Activated naive CD4-positive, alpha-beta T cell (primary cell): ENCODE measurements at regions not wholly inside any gene's neighbourhood (a gene's known extent, or its start where the extent isn't known, plus 50 kb on each side); places are given as distances from the start of the nearest gene placed in this dataset.
"Not testable (repeated sequence)": the region's sequence is repeated elsewhere in the genome, so short reads cannot be mapped to it uniquely, and the experiment has no call there.

Source experiments
- DNase-seq, 4 experiments: peaks; one replicate each; lab custom pipeline; 2025; lab: John Stamatoyannopoulos, UW

DNA sequence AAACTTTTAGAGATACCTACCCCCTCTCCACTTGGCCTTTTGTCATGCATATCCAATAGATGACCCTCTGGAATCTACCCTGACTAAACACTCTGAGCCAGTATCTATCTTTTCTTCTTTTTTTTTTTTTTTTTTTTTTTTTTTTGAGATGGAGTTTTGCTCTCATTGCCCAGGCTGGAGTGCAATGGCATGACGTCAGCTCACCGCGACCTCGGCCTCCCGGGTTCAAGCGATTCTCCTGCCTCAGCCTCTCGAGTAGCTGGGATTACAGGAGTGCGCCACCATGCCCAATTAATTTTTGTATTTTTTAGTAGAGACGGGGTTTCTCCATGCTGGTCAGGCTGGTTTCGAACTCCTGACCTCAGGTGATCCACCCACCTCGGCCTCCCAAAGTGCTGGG is 50.8 kb upstream of the GRIN2B start:
- not testable (repeated sequence) for DNase-seq

DNA sequence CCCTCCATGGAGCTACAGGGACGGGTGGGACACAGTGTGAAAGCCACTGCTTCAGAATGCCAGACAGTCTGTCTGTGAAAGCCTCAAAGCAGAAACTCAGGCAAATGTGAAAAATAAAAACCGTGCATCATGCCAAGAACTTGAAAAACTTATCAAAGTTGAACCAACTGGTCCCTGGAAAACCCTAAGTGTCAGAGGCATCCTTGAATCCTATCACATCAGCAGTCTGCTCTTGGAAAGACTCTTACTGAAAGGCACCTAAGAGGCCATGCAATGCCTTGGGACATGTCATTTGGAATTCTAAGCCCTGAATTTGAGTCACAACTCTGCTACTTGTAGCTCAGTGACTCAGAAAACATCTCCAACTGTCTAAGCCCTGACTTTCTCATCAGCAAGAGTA is 62.4 kb upstream of the GRIN2B start:
- no peak for DNase-seq

DNA sequence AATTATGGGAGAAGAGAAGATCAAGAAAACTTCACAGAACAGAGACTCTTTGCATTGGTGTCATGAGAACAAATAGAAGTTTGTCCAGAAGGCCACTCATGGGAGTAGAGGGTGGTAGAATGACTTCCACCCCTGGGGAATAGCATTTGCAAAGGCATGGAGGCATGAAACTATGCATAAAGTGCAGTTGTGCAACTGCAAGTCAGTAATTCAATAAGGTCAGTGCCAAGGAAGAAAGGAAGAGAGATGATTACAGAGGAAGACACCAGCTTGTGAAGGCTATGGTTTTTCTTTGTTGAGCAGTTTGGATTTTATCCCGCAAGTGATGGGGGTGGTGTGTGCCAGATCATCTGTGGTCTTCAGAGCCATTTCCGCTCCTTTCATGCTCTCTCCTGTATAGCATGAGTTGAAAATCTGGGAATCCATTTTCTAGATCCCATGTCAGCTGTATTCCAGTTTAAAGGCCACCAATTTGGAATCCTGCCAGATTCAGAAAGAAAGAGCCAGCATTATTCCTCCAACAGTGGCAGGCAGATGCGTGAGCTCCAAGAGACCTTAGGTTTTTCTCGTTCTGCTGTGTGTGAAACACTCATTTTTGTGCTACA is 67.6 kb upstream of the GRIN2B start:
- no peak for DNase-seq

DNA sequence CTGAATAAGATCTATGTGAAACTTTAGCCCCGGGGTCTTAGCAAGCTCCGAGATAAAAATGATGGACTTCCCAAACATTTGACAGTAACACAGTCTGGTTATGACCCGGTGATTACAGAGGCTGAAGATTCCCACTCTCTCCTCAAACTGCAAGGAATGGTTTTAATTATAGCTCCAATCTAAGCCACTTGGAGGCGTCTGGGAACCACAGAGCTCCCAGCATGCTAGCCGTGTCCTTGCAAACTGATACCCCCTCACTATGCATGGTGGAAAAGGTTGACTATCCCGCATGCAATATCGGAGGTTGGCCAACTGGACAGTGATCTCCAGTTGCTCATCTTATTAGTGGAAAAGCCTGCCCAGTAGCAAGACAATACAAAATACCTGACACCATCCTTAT is 76.5 kb upstream of the GRIN2B start:
- no peak for DNase-seq

DNA sequence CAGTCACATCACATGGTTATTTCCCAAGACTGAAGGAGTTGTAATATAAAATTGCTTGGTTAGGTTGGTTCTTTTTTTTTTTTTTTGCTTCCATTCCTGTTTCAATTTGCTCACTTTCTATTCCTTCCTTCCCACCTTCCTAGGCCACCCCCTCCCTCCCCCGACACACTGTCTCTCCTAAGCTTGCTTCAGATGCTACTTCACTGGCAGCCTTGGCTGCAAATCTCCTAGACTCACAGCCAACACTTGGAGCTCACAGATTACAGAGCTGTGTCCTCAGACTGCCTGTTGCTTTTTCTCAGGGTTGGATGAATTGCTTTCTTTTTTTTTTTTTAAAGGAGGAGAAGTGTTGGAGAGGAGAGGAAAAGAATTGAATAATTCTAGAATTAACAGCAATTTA is 77.3 kb upstream of the GRIN2B start:
- DNase-seq = no peak

DNA sequence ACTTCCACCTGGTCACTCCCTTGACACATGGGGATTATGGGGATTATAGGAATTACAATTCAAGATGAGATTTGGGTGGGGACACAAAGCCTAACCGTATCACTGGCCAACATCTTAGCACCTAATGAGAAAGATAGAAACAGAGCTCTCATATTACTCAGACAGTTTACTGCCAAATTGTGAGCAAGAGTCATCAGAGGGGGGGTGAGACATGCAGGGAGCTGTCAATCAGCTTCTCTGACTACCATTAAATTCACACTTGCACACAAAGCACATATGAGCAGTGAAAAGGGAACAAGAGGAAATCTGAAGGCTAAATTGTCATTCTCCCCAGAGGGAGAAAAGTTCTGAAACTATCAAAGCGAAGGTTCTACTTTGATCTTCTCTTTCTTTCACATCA is 78.1 kb upstream of the GRIN2B start:
- DNase-seq = no peak

DNA sequence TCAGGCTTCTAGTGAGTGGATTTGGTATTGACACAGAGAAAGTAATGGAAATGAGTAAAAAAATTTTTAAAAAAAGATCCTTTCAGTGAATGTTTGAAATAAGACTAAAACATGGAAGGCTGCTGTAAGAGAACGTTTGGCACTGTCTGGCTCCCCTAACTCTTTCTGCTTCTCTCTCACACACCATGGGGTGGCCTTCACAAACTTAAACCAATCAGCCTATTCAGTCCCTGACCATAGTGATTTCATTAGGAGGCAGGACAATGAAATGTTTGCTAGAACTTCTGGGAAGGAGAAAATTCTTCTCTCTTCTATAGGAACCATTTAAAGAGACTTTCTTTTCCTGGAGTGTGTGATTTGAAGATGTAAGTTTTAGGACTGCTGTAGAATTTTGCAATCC is 84.2 kb upstream of the GRIN2B start:
- no peak for DNase-seq

DNA sequence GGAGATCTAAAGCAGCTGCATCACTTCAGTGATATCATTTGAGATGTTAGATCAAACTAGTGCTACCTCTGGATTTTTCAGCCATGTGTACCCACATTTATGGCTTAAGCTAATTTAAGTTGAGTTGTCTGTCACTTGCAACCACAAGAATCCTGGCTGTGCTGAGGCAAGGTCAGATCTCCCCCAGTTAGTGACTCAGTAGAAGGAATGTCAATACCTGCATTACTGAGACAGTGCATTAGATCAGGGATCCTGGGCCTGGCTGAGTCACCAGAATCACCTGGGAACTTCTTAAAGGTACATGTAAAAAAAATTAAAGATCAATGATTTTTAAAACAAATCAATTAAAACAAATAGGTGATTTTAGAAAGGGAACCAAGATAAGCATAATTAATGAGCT is 84.6 kb upstream of the GRIN2B start:
- no peak for DNase-seq

DNA sequence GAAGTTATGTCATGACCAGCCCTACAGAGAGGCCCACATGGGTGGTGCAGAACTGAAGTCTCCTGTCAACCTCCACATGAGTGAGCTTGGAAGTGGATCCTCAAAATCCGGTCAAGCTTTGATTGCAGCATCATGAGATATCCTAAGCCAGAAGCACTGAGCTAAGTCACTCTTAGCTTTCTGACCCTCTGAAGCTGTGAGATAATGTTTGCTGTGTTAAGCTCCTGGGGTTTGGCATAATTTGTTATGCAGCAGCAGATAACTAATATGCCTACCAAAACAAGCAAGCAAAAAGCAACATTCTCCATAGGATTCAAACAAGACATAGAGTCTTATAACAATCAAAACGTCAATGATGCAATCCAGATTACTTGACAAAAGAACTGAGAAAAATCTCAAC is 87.6 kb upstream of the GRIN2B start:
- DNase-seq = no peak

DNA sequence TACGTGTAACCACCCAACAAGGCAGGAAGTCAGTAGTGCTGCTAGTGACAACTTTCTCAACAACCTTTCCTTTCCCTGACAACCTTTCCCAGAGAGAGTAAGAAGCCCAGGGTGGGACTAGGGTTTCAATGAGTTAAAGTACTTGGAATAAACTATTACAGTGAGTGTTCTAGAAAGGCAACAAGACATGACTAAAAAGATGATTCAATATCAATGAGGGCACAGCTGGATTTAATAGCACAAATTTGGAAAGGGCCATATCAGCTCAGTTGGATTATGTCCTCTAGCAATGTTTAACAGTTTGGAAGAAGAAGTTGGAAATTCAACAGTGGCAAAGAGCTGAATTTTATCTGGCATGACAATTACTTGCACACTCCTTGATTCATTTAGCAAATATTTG is 90.4 kb upstream of the GRIN2B start:
- no peak for DNase-seq

DNA sequence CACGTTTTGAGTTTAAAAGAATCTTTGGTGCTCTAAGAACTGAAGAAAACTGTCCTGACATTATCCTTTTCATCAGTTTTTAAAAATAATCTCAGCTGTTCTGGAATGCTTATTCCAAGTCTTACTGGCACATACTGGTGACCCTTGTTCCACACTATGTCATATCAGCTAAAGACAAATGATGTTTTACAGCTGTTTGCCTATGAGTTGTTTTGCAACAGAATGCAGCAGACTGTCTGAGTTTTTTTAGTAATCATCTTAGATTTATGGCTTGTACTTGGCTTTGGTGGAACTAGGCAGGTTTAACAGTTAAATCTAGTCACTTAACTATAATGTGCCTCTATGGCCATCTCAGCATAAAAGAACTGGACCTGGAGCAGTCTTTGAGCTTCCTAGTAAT is 91.6 kb upstream of the GRIN2B start:
- DNase-seq = no peak

DNA sequence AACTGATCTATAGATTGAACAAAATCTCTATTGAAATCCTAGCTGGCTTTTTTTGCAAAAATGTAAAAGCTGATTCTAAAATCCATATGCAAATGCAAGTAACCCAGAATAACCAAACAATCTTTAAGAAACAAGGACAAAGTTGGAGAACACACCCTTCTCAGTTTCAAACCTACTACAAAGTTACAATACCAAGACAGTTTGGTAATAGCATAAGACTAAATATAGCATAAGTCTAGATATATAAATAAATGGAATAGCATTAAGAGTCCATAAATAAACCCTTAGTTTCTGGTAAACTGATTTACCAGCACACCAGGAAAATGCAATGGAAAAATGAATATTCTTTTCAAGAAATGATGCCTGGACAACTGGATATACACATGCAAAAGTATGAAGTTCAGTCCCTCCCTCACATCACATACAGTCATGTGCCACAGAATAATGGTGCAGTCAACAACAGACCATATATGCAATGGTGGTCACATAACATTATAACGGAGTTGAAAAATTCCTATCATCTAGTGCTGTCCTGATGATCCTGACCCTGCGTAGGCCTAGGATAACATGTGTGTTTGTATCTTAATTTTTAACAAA is 94.5 kb upstream of the GRIN2B start:
- DNase-seq = no peak

DNA sequence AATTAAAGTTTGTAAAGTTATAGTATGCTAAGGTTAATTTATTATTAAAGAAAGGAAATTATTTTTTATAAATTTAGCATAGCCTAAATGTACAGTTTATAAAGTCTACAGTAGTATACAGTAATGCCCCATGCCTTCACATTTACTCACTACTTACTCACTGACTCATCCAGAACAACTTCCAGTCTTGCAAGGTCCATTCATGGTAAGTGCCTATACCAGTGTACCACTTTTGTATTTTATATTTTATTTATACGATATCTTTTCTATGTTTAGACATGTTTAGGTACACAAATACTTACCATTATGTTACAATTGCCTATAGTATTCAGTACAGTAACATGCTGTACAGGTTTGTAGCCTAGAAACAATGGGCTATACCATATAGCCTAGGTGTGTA is 95.1 kb upstream of the GRIN2B start:
- no peak for DNase-seq

DNA sequence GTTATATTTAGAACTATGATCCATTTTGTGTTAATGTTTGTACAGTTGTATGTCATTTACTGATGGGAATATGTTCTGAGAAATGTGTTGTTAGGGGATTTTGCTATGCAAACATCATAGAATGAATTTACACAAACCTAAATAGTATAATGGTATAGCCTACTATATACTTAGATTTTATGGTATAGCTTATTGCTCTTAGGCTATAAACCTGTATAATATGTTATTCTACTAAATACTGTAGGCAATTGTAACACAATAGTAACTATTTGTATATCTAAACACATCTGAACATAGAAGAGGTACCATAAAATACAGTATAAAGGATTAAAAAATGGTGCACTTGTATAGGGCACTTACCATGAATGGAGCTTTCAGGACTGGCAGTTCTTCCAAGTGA is 105.4 kb upstream of the GRIN2B start:
- no peak for DNase-seq

DNA sequence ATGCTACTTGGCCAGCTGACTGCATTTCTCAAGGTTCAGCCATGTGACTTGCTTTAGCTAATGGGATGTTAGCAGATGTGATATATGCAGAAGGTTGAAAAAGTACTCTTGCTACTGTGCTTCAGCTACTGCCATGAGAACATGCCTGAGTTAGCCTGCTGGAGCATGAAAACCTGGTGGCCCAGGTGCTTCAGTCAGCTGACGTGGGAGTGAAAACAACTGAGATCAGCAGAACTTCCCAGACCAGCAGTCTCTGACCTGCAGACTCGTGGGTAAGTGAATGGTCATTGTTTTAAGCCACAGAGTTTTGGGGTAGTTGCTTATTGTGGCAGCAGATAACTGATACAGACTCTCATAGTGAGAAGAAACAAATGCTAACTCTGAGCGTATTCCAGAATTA is 118.6 kb upstream of the GRIN2B start:
- no peak for DNase-seq

DNA sequence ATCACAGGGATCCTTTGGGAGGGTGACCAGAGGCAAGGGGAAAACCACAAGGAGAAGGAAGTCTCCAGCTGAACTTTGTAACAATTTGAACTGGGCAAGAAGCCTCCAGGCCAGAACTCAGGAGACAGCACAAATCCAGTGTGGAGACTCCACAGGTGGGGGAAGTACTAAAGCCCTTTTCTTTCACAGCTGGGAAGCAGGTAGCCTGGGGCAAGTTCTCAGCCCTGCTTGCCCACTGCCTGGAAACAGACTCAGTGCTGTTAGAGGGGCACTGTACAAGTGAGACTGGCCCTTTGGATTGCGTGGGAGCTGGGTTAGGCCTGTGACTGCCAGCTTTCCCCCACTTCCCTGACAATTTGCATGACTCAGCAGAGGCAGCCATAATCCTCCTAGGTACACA is 120.2 kb upstream of the GRIN2B start:
- not testable (repeated sequence) for DNase-seq

DNA sequence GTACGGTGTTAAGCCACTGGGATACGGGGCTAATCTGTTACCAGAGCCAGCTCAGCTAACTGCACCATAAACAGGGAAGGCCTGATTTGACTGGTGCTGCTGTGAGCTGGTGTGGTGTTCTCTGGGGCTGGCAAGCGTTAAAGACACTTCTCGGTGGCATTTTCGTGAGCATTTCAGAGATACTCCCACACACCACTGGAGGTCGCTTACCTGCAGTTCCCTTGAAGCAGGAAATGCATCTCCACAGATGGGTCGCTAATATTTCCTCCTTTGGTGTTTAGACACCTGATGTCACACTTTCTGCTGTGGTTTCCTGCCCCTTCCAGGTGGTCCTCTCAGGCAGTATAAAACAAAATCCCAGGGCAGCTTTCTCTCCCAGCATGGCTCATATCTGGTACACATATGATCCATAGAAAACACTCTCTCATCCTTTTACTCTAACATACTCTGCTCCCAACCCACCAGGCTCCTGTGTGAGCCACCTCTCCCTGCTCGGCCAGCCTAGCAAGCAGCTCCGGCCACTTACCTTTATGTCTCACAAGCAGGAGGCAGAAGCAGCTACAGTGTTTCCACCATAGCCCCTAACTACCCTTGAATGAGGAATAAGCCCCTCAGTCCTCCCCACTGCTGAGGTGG is 129.9 kb upstream of the GRIN2B start:
- no peak for DNase-seq

DNA sequence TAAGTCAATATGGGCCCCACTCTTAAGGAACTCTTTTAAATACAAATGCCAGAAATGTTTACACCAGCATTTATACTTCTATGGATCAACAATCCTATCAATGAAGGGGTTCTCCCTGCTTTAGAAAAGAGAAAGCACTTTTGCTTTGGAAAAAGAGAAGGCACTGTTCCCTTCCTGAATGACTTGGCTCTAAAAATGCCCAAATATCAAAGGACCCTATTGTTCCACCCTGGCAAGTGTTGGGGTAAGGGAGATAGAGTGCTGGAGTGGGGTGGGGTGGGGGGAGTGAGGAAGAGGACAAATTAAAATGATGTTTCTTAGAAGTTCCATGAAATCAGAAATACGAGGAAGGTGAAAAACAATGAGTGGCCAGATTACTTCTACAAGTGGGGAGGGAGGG is 131.6 kb upstream of the GRIN2B start:
- no peak for DNase-seq

DNA sequence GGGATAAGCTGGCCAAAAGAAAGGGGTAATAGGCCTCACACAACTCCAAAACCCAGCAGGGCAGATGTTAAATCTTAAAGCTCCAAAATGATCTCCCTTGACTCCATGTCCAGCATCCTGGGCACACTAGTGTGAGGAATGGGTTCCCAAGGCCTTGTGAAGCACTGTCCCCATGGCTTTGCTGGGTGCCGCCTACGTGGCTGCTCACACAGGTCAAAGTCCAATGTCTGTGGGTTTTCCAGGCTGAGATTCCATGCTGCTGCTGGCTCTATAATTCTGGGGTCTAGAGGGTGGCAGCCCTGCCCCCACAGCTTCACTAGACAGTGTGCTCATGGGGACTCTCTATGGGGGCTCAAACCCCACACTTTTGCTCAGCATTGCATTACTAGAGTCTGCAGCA is 145.3 kb upstream of the GRIN2B start:
- DNase-seq = no peak

DNA sequence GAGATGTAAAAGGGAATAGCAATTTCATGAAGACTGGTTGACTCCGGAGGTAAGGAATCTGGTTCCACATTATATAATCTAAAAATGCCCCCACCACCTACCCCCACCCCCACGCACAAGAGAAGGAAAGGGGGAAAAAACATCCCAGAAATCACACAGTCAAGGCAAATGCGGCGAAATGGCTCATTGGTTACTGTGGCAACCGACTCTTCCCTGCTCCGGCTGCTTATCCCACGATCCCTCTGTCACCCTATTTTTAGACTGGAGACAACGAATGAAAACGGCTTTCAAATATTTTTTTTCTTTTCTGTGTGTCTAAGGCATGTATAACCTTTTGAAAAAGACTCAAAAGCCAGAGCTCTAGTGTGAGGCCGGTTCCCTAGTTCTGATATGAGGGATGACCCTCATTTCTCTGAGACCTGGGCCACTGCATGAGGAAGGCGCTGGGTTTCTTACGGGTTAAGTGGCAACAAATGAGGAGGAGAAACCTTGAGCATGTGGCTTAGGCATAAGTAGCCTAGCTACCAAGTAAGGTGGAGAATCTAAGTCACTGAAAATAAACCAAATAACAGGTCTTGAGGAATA is 148.3 kb upstream of the GRIN2B start:
- no peak for DNase-seq

DNA sequence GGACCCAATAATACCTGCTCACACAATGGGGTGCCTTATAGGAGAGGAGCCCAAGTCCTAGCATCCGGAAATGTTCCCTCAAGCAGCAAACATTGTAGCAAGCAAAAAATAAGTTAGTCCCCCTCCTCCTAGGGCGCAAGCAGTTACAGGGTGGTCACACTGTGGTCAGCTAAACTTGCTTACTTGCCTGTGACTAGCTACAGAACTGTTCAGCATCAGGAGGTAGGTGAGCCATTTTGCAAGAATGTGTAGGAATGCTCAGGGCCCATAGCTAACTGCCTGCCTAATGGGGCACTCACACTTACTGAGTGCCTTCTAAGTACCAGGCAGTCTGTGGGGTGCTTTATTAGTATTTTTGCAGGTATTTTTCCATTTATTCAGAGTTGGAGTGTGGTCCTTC is 154.6 kb upstream of the GRIN2B start:
- DNase-seq = no peak

DNA sequence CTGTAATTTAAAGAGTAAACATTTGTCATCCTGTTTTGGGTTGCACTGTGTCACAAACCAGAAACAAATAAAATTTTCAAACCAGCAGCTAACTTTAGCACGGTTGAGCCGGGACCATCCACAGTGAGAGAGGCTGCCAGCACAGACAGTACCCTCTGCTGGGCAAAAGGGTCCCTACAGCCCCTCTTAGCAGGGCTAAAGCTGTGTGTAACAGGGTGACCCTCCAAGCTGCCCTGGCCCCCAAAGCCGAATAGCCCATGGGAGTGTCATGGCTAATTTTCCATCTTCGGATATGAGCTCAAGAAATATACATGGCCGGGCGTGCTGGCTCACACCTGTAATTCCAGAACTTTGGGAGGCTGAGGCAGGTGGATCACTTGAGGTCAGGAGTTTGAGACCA is 157.1 kb upstream of the GRIN2B start:
- DNase-seq = no peak

DNA sequence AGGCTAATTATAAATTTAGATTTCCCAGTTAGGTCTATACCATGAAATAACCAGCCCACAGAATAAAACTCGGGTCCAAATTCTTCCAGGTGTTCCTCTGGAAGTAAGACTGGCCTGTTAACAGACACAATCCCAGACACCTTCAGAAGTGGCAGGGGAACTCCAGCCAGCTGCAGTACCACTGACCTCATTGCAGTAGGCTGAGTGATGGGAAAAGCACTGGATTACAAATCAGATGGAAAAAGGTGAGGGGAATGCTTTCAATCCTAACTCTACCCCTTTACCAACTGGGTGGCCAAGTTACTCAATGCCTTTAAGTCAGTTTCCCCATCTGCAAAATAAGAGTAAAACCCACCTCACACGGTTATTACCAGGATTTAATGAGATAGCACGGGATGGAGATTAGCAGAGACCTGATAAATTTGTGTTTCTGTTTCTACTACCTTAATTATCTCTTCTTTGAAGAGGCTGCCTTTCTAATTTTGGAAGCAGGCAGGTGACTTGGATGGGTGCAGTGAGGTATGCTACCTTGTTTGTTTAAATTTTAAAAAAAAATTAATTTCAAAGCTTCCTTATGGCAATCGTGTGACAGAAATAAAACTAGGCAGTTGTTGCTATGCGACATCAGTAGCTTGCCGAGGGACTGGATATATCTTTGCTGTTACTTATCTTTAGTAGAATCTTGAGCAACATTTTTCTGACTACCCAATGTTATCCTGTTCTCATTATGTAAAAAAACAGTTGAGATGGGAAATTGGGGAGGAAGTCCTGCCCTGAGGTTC is 167.3 kb upstream of the GRIN2B start:
- DNase-seq = no peak
